HG02678 (cell line): ENCODE measurements at regions not wholly inside any gene's neighbourhood (a gene's known extent, or its start where the extent isn't known, plus 50 kb on each side); places are given as distances from the start of the nearest gene placed in this dataset.
"Not testable (repeated sequence)": the region's sequence is repeated elsewhere in the genome, so short reads cannot be mapped to it uniquely, and the experiment has no call there.

Experiments used
- ATAC-seq: cut with Tn5 transposase; IDR thresholded peaks from one replicate; pipeline ENCODE4 v1.9.1; 2021; ENCODE audit warnings: mild to moderate bottlenecking, moderate library complexity; ENCODE audit not compliant: unreplicated experiment

GRCh38 chr5:174935854-174936474 is 211.6 kb downstream of the MSX2 start:
- no peak for ATAC-seq

- not testable (repeated sequence) for ATAC-seq
These were observed 206.7 kb downstream of the MSX2 start for GRCh38 chr5:174931033-174931432.

GRCh38 chr5:174925586-174925985 is 201.2 kb downstream of the MSX2 start:
- no peak for ATAC-seq

GRCh38 chr5:174922955-174923354 is 198.6 kb downstream of the MSX2 start:
- ATAC-seq: no peak

- ATAC-seq: no peak
These were observed 196.6 kb downstream of the MSX2 start for GRCh38 chr5:174920906-174921550.

- ATAC-seq: no peak
These were observed 195.0 kb downstream of the MSX2 start for GRCh38 chr5:174919351-174919750.

- no peak for ATAC-seq
These were observed 194.3 kb downstream of the MSX2 start for GRCh38 chr5:174918655-174919054.

- no peak for ATAC-seq
These were observed 193.7 kb downstream of the MSX2 start for GRCh38 chr5:174917976-174918554.

- ATAC-seq: not testable (repeated sequence)
These were observed 193.1 kb downstream of the MSX2 start for GRCh38 chr5:174917435-174917834.

- not testable (repeated sequence) for ATAC-seq
These were observed 192.5 kb downstream of the MSX2 start for GRCh38 chr5:174916924-174917323.

GRCh38 chr5:174916227-174916626 is 191.8 kb downstream of the MSX2 start:
- no peak for ATAC-seq

- ATAC-seq: no peak
These were observed 186.7 kb downstream of the MSX2 start for GRCh38 chr5:174911118-174911517.

- peak; percentile 89 for ATAC-seq
These were observed 185.9 kb downstream of the MSX2 start for GRCh38 chr5:174910245-174910737.

- no peak for ATAC-seq
These were observed 178.9 kb downstream of the MSX2 start for GRCh38 chr5:174903172-174903732.

- ATAC-seq: no peak
These were observed 177.0 kb downstream of the MSX2 start for GRCh38 chr5:174901336-174901735.

- no peak for ATAC-seq
These were observed 176.0 kb downstream of the MSX2 start for GRCh38 chr5:174900240-174900865.

- no peak for ATAC-seq
These were observed 173.0 kb downstream of the MSX2 start for GRCh38 chr5:174897281-174897950.

- no peak for ATAC-seq
These were observed 171.0 kb downstream of the MSX2 start for GRCh38 chr5:174895360-174895759.

GRCh38 chr5:174892742-174893141 is 168.4 kb downstream of the MSX2 start:
- no peak for ATAC-seq

GRCh38 chr5:174880412-174881200 is 156.2 kb downstream of the MSX2 start:
- ATAC-seq: not testable (repeated sequence)
